SK-N-MC (cell line): ENCODE measurements at regions not wholly inside any gene's neighbourhood (a gene's known extent, or its start where the extent isn't known, plus 50 kb on each side); places are given as distances from the start of the nearest gene placed in this dataset.

Experiments
- EZH2 ChIP-seq: fragments of 200-600 bp; sonication (generic); IDR thresholded peaks from one replicate; pipeline ENCODE4 v1.6.1; 2017; ENCODE audit warnings: antibody characterized with exemption
- POLR2AphosphoS5 ChIP-seq: IDR thresholded peaks from 2 replicates; pipeline ENCODE4 v1.6.1; 2012; ENCODE audit warnings: mild to moderate bottlenecking, low read depth, low read length, borderline replicate concordance

GRCh38 chr13:36528105-36528504, 95.8 kb downstream of the CCNA1 start:
- TF ChIP-seq EZH2 (no peak), POLR2AphosphoS5 (no peak)
